BJ (cell line): ENCODE measurements at regions not wholly inside any gene's neighbourhood (a gene's known extent, or its start where the extent isn't known, plus 50 kb on each side); places are given as distances from the start of the nearest gene placed in this dataset.

Experiments
- CTCF ChIA-PET: fragments of 350-600 bp; formaldehyde crosslinking; extraction: SDS; loops from one replicate; lab custom pipeline; 2021; ENCODE audit warnings: antibody characterized with exemption, inconsistent platforms; lab: Yijun Ruan, JAX
- POLR2A ChIA-PET: fragments of 300-600 bp; sonication (Branson Sonifier 250); formaldehyde crosslinking; extraction: SDS; loops from one replicate; lab custom pipeline; 2021; ENCODE audit warnings: antibody characterized with exemption; lab: Charles Lee
- DNase-seq: peaks from one replicate; pipeline ENCODE4 v3.0.0-alpha.2; 2011; ENCODE audit warnings: low read depth
- H3K27me3 ChIP-seq: 2 replicates; pipeline ENCODE4 v1.6.0; 2011; ENCODE audit warnings: low read length; ENCODE audit not compliant: control insufficient read depth, insufficient read depth
- H3K36me3 ChIP-seq: 2 replicates; pipeline ENCODE4 v1.5.1; 2011; ENCODE audit warnings: low read length; ENCODE audit not compliant: control insufficient read depth, insufficient read depth
- H3K4me3 ChIP-seq: 2 replicates; pipeline ENCODE4 v1.5.1; 2011; ENCODE audit warnings: low read depth, mild to moderate bottlenecking, control low read depth, low read length
- CTCF ChIP-seq: IDR thresholded peaks from 2 replicates; pipeline ENCODE4 v1.5.1; 2011; ENCODE audit warnings: low read depth, mild to moderate bottlenecking, control low read depth, inconsistent platforms, low read length, moderate library complexity; ENCODE audit not compliant: insufficient read depth

- Histone ChIP-seq H3K4me3 (no peak overlapping the region), H3K27me3 (peaks cover 3% of the 10 kb centered on the region; the same call in 1 of the 2 replicates), H3K36me3 (no peaks in the 10 kb centered on the region)
- ChIA-PET CTCF (no interaction called here), POLR2A (no interaction called here)
- TF ChIP-seq CTCF, result no peak
- no peak for DNase-seq
These were observed 64.8 kb upstream of the PRR20G start for GRCh38 chr3:127352612-127353011.

- POLR2A ChIA-PET, result no interaction called here
- H3K36me3 ChIP-seq, result no peaks in the 10 kb centered on the region
- TF ChIP-seq CTCF, result no peak
- CTCF ChIA-PET, result no interaction called here
- no peak overlapping the region for H3K4me3 ChIP-seq
- DNase-seq, result no peak
- H3K27me3 ChIP-seq, result peaks cover 3% of the 10 kb centered on the region; the same call in 1 of the 2 replicates
These were observed 64.0 kb upstream of the PRR20G start for GRCh38 chr3:127351775-127352350.

- ChIA-PET POLR2A (no interaction called here), CTCF (no interaction called here)
- TF ChIP-seq CTCF, result no peak
- Histone ChIP-seq H3K4me3 (no peak overlapping the region), H3K27me3 (peaks cover 3% of the 10 kb centered on the region; the same call in 1 of the 2 replicates), H3K36me3 (no peaks in the 10 kb centered on the region)
- no peak for DNase-seq
These were observed 63.5 kb upstream of the PRR20G start for GRCh38 chr3:127351321-127351720.

GRCh38 chr3:127350172-127351050, 62.6 kb upstream of the PRR20G start:
- peaks cover 5% of the 10 kb centered on the region; the same call in 1 of the 2 replicates for H3K27me3 ChIP-seq
- no peak for TF ChIP-seq CTCF

GRCh38 chr3:127349501-127350171, 61.8 kb upstream of the PRR20G start:
- H3K27me3 ChIP-seq, result peaks cover 5% of the 10 kb centered on the region; the same call in 1 of the 2 replicates
- ChIA-PET POLR2A (no interaction called here), CTCF (no interaction called here)
- no peak for DNase-seq
- no peak for TF ChIP-seq CTCF
- no peaks in the 10 kb centered on the region for H3K36me3 ChIP-seq
- no peak overlapping the region for H3K4me3 ChIP-seq

More at GRCh38 chr3:127350172-127351050, 62.6 kb upstream of the PRR20G start:
- no peaks in the 10 kb centered on the region for H3K36me3 ChIP-seq
- ChIA-PET POLR2A (no interaction called here), CTCF (no interaction called here)
- H3K4me3 ChIP-seq, result no peak overlapping the region
- no peak for DNase-seq
